HepG2 (cell line): ENCODE measurements at regions not wholly inside any gene's neighbourhood (a gene's known extent, or its start where the extent isn't known, plus 50 kb on each side); places are given as distances from the start of the nearest gene placed in this dataset.

Experiments
- ATAC-seq: fragments of 200-7000 bp; cut with Tn5 transposase; 3 replicates; pipeline ENCODE4 v1.9.1; 2020; ENCODE audit warnings: mild to moderate bottlenecking, moderate library complexity
- BruUV-seq: library from RNA; stranded (reverse); fragments of 400-500 nt; replicated peaks from 2 replicates; lab custom pipeline; 2021; lab: Mats Ljungman, UMichigan
- CTCF ChIA-PET: fragments of 300-600 bp; formaldehyde crosslinking; extraction: SDS; loops from one replicate; lab custom pipeline; 2021; ENCODE audit warnings: low total read pairs, inconsistent platforms, low intra/inter-chr PET ratio; lab: Yijun Ruan, JAX
- POLR2A ChIA-PET: fragments of 350-600 bp; sonication (Branson Sonifier 250); formaldehyde crosslinking; loops from one replicate; lab custom pipeline; 2020; ENCODE audit warnings: antibody characterized with exemption, inconsistent platforms; lab: Yijun Ruan, JAX
- DNase-seq: peaks from one replicate; pipeline ENCODE4 v3.0.0-alpha.2; 2015; ENCODE audit warnings: low spot score
- FAIRE-seq: peaks from 3 replicates; lab custom pipeline; 2011; peaks lifted over from hg19 to GRCh38; lab: Jason Lieb, UNC
- H2AFZ ChIP-seq: one replicate; pipeline ENCODE4 v1.6.1; 2011; ENCODE audit warnings: low read length, inconsistent platforms
- H3K27ac ChIP-seq: fragments of 300-600 bp; 3 replicates; pipeline ENCODE4 v1.8.0; 2011; ENCODE audit warnings: mixed run types, mild to moderate bottlenecking, mixed read lengths, low read length, inconsistent platforms; ENCODE audit not compliant: insufficient read depth; ENCODE audit errors: extremely low read length
- H3K27me3 ChIP-seq, 2 experiments: fragments of 200-600 bp in 1 of 2; 2 replicates in 1 of 2; 3 replicates in 1 of 2; pipeline versions ENCODE4 v1.6.0 to v1.8.0; 2011; ENCODE audit warnings: low read length in 2 of 2, mild to moderate bottlenecking in 2 of 2, moderate library complexity in 2 of 2, inconsistent platforms in 1 of 2; ENCODE audit not compliant: insufficient read depth in 2 of 2, control insufficient read depth in 1 of 2
- H3K36me3 ChIP-seq, 2 experiments: fragments of 200-600 bp in 1 of 2; replicated peaks in 1 of 2; 2 replicates in 1 of 2; 3 replicates in 1 of 2; pipeline versions ENCODE4 v1.5.1 to v1.8.0; 2011; ENCODE audit warnings: low read length in 2 of 2, inconsistent platforms in 1 of 2; ENCODE audit not compliant: insufficient read depth in 2 of 2, control insufficient read depth in 1 of 2
- H3K4me1 ChIP-seq: 2 replicates; pipeline ENCODE4 v1.5.1; 2012; ENCODE audit warnings: low read length, inconsistent platforms; ENCODE audit not compliant: insufficient read depth
- H3K4me2 ChIP-seq: 2 replicates; pipeline ENCODE4 v1.6.0; 2011; ENCODE audit warnings: low read depth, low read length, inconsistent platforms
- H3K4me3 ChIP-seq, 3 experiments: fragments of 200-600 bp in 1 of 3; sonication (generic), shearing (Covaris generic) in 1 of 3; replicated peaks in 1 of 3; 2 replicates each; pipeline ENCODE4 v1.5.1; 2011 to 2016; ENCODE audit warnings: low read length in 3 of 3, inconsistent platforms in 2 of 3, low read depth in 2 of 3, mild to moderate bottlenecking in 2 of 3, control low read depth in 1 of 3, mixed read lengths in 1 of 3; ENCODE audit not compliant: insufficient read depth in 1 of 3
- H3K79me2 ChIP-seq: one replicate; pipeline ENCODE4 v1.6.1; 2011; ENCODE audit warnings: low read length, inconsistent platforms; ENCODE audit not compliant: insufficient read depth
- H3K9ac ChIP-seq: 2 replicates; pipeline ENCODE4 v1.6.0; 2011; ENCODE audit warnings: mild to moderate bottlenecking, low read depth, low read length, inconsistent platforms; ENCODE audit not compliant: insufficient read depth
- H3K9me3 ChIP-seq: 2 replicates; pipeline ENCODE4 v1.5.1; 2012; ENCODE audit warnings: mild to moderate bottlenecking, low read length
- H4K20me1 ChIP-seq: 2 replicates; pipeline ENCODE4 v1.6.0; 2011; ENCODE audit warnings: inconsistent platforms, mild to moderate bottlenecking, low read length, moderate library complexity; ENCODE audit not compliant: insufficient read depth
- BORCS8-MEF2B ChIP-seq: sonication (generic); formaldehyde crosslinking; IDR thresholded peaks from 2 replicates; pipeline ENCODE4 v1.8.0; 2022; ENCODE audit warnings: mild to moderate bottlenecking, missing genetic modification reagents
- EED ChIP-seq: sonication (generic); formaldehyde crosslinking; IDR thresholded peaks from 2 replicates; pipeline ENCODE4 v1.5.0; 2020; ENCODE audit warnings: mild to moderate bottlenecking, missing genetic modification reagents
- MAFF ChIP-seq: IDR thresholded peaks from 2 replicates; pipeline ENCODE4 v1.6.1; 2011; ENCODE audit warnings: low read depth, low read length, improper control_type of control experiment
- MAFK ChIP-seq, 2 experiments: IDR thresholded peaks in 1 of 2; conservative IDR thresholded peaks in 1 of 2; 2 replicates each; pipeline ENCODE4 v1.6.1; 2011; ENCODE audit warnings: improper control_type of control experiment in 2 of 2, low read length in 2 of 2
- PREB ChIP-seq: sonication (generic); formaldehyde crosslinking; IDR thresholded peaks from 2 replicates; pipeline ENCODE4 v1.4.0; 2020; ENCODE audit warnings: missing genetic modification reagents
- TFDP2 ChIP-seq: sonication (generic); formaldehyde crosslinking; IDR thresholded peaks from 2 replicates; pipeline ENCODE4 v1.4.0; 2020; ENCODE audit warnings: missing genetic modification reagents
- ZBTB2 ChIP-seq: sonication (generic); formaldehyde crosslinking; IDR thresholded peaks from 2 replicates; pipeline ENCODE4 v1.8.0; 2022; ENCODE audit warnings: low read depth, missing genetic modification reagents
- ZFP37 ChIP-seq: sonication (generic); formaldehyde crosslinking; IDR thresholded peaks from 2 replicates; pipeline ENCODE4 v1.4.0; 2020; ENCODE audit warnings: missing genetic modification reagents, borderline replicate concordance
- ZFP90 ChIP-seq: sonication (generic); formaldehyde crosslinking; IDR thresholded peaks from 2 replicates; pipeline ENCODE4 v1.8.0; 2022; ENCODE audit warnings: missing genetic modification reagents, mild to moderate bottlenecking, inconsistent platforms, borderline replicate concordance
- ZNF460 ChIP-seq: sonication (generic); formaldehyde crosslinking; IDR thresholded peaks from 2 replicates; pipeline ENCODE4 v1.5.1; 2020; ENCODE audit warnings: missing genetic modification reagents, mild to moderate bottlenecking, borderline replicate concordance
- ZNF549 ChIP-seq: sonication (generic); formaldehyde crosslinking; IDR thresholded peaks from 2 replicates; pipeline ENCODE4 v1.5.0; 2020; ENCODE audit warnings: missing genetic modification reagents
- ZNF766 ChIP-seq: sonication (generic); formaldehyde crosslinking; IDR thresholded peaks from 2 replicates; pipeline ENCODE4 v1.5.0; 2020; ENCODE audit warnings: missing genetic modification reagents, borderline replicate concordance
- WGBS: methylation state at CpG from one replicate; pipeline ENCODE4 v1.1.6; 2017; ENCODE audit warnings: low lambda C conversion rate; 5-methylcytosine and 5-hydroxymethylcytosine counted together
- in situ Hi-C: cut with HindIII; loops from 2 replicates; pipeline ENCODE4 v1.10.0; 2017; ENCODE audit warnings: low pct_unique_long_range_greater_than_20kb; ENCODE audit not compliant: extremely low pct_ligation_motif_present
- intact Hi-C: fragments of 100-400 bp; cut with micrococcal nuclease; formaldehyde crosslinking; loops from one replicate; pipeline ENCODE4 v1.10.0; 2022; ENCODE audit not compliant: unreplicated experiment

GRCh38 chrX:40805404-40805803, 70.1 kb upstream of the MED14 start (continued):
- no peak for TF ChIP-seq ZNF460 (CRISPR knock-in tag)
- TF ChIP-seq, all 625 proteins: peak for 0

- H3K4me1 ChIP-seq: 0 out of 2 replicates have a peak, but pooled peaks cover 6% of the 10 kb centered on the region
- H3K9me3 ChIP-seq: no peaks in the 10 kb centered on the region
- H3K79me2 ChIP-seq: no peaks in the 10 kb centered on the region
- no peak overlapping the region for H3K4me3 ChIP-seq
- peak; percentile 93 for TF ChIP-seq MAFF
- no peak for TF ChIP-seq ZFP37 (CRISPR knock-in tag)
- peak; percentile 87 to 94 for TF ChIP-seq MAFK (conservative IDR thresholded peaks at IDR 0.05 in 1 of 2, IDR thresholded peaks at IDR 0.05 in 1 of 2; ENCODE audit: low read length in 2 of 2)
- H3K27me3 ChIP-seq: no peaks in the 10 kb centered on the region
- H2AFZ ChIP-seq: no peak overlapping the region
- H3K4me2 ChIP-seq: no peak overlapping the region
- H3K9ac ChIP-seq: no peak overlapping the region
- WGBS: 75% methylated on average over 8 of the region's 8 CpGs
- POLR2A ChIA-PET: no interaction called here
- H3K27ac ChIP-seq: no peak overlapping the region
- BruUV-seq: no TSS peak
- FAIRE-seq (no peak), ATAC-seq (no peak), DNase-seq (no peak)
- intact Hi-C loops (loop anchor here (10.0 kb wide), 1 partner anchor 118 kb away; no protein-coding TSS in a partner anchor), in situ Hi-C loops (no loop called here)
- H4K20me1 ChIP-seq: no peaks in the 10 kb centered on the region
- no peaks in the 10 kb centered on the region for H3K36me3 ChIP-seq
- CTCF ChIA-PET: no interaction called here
Observed at GRCh38 chrX:40806513-40807220, 71.3 kb upstream of the MED14 start.

- 0% methylated on average over 2 of the region's 4 CpGs for WGBS
- H3K27me3 ChIP-seq: no peaks in the 10 kb centered on the region
- no peaks in the 10 kb centered on the region for H3K79me2 ChIP-seq
- FAIRE-seq: no peak
- DNase-seq: no peak
- intact Hi-C loops (loop anchor here (10.0 kb wide), 1 partner anchor 117 kb away; no protein-coding TSS in a partner anchor), in situ Hi-C loops (no loop called here)
- no peak overlapping the region for H2AFZ ChIP-seq
- H3K36me3 ChIP-seq: no peaks in the 10 kb centered on the region
- H3K9me3 ChIP-seq: no peaks in the 10 kb centered on the region
- H3K4me2 ChIP-seq: peak overlapping the region; percentile 7; the same call in 1 of the 2 replicates
- no peak for ATAC-seq
- CTCF ChIA-PET: no interaction called here
- H4K20me1 ChIP-seq: no peaks in the 10 kb centered on the region
- H3K4me3 ChIP-seq: no peak overlapping the region
- POLR2A ChIA-PET: no interaction called here
- 0 out of 2 replicates have a peak, but pooled peaks cover 6% of the 10 kb centered on the region for H3K4me1 ChIP-seq
- BruUV-seq: no TSS peak
- H3K9ac ChIP-seq: no peak overlapping the region
- H3K27ac ChIP-seq: no peak overlapping the region
- no peak for TF ChIP-seq ZNF766 (CRISPR knock-in tag)
- no peak for TF ChIP-seq TFDP2
- TF ChIP-seq ZNF549: no peak
- no peak for TF ChIP-seq ZFP90 (CRISPR knock-in tag)
- TF ChIP-seq EED: no peak
- TF ChIP-seq ZBTB2: no peak
- no peak for TF ChIP-seq BORCS8-MEF2B (CRISPR knock-in tag)
- TF ChIP-seq PREB: no peak
Observed at GRCh38 chrX:40807384-40807783, 72.0 kb upstream of the MED14 start.
